ENCODE measurements at regions not wholly inside any gene's neighbourhood (a gene's known extent, or its start where the extent isn't known, plus 50 kb on each side); places are given as distances from the start of the nearest gene placed in this dataset.

DNA sequence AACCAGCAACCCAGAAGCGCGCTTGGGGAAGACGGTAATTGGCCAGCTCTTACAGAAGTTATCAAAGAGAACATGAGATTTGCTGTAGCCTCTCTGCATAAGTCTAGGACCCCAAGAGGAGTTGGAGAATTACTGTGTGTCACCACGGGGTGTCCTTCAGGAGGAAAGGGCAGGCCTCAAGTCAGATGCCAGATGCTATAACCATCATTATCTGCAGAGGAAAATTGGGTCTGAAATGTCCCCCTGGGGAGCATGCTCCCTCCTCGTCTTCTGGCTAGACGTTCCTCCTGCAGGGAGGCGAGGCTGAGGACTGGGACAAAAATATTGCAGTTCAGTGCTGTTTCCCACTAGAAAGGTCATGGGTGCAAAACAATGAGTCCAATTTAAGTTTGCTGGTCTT is 380.5 kb upstream of the CFAP20DC start:
- Histone ChIP-seq H3K9me3 (no peaks in the 10 kb centered on the region), H3K4me1 (no peaks in the 10 kb centered on the region), H3K27ac (no peak overlapping the region), H3K4me3 (no peak overlapping the region), H3K36me3 (no peaks in the 10 kb centered on the region), H3K27me3 (no peaks in the 10 kb centered on the region)
- TF ChIP-seq EP300 (IDR thresholded peaks at IDR 0.05), result no peak
- TF ChIP-seq POLR2A (IDR thresholded peaks at IDR 0.05), result no peak
- no peak for TF ChIP-seq CTCF (IDR thresholded peaks at IDR 0.05)
- 58 to 61% methylated on average over 7 of the region's 7 CpGs for WGBS, 2 donors
- no peak for DNase-seq (ENCODE audit: low spot score in 2 of 2)

- WGBS, 2 donors, result 65 to 75% methylated on average over 2 of the region's 2 CpGs
- Histone ChIP-seq H3K27ac (no peak overlapping the region), H3K36me3 (no peaks in the 10 kb centered on the region), H3K27me3 (no peaks in the 10 kb centered on the region), H3K9me3 (no peaks in the 10 kb centered on the region), H3K4me1 (no peaks in the 10 kb centered on the region), H3K4me3 (no peak overlapping the region)
- no peak for DNase-seq (ENCODE audit: low spot score in 2 of 2)
- TF ChIP-seq POLR2A (IDR thresholded peaks at IDR 0.05) (no peak), EP300 (IDR thresholded peaks at IDR 0.05) (no peak), CTCF (IDR thresholded peaks at IDR 0.05) (no peak)
Measured at GRCh38 chr3:59429198-59429597, 379.4 kb upstream of the CFAP20DC start.

DNA sequence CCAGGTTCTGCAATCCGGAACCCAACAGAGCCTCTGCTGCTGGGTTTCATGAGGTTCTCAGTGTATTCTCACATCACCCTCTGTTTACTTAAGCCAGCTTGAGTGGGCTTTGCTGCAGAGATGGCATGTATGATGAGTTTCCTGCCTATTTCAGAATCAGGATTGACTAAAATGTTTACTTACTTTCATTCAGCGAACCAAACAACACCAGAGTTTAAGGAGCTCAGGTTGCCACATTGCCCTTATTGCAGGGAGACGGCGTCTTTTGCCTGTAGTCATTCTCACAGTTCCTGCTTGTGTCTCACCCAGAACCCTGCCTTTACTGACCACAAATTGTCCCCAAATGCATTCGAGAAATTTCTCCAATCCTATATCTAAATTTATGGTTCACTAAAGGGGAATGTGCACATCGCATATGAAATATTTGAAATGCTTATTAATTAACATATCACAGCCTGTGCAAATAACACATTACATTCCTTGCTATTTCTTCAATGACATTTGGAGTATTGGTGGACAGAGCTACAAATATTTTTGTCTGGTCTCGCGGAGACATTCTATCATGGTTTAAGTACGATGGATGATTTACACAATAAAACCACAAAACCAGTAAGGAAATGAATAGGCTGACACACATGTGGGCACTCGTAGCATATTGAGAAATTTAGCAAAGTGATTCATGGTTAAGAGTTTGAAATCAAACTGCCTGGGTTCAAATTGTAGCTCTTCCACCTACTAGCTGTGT is 377.2 kb upstream of the CFAP20DC start:
- Histone ChIP-seq H3K36me3 (no peaks in the 10 kb centered on the region), H3K27ac (no peak overlapping the region), H3K4me3 (no peak overlapping the region), H3K4me1 (no peaks in the 10 kb centered on the region), H3K27me3 (no peaks in the 10 kb centered on the region), H3K9me3 (no peaks in the 10 kb centered on the region)
- TF ChIP-seq POLR2A (IDR thresholded peaks at IDR 0.05), result no peak
- no peak for TF ChIP-seq CTCF (IDR thresholded peaks at IDR 0.05)
- TF ChIP-seq EP300 (IDR thresholded peaks at IDR 0.05), result no peak
- no peak for DNase-seq (ENCODE audit: low spot score in 2 of 2)
- 75 to 81% methylated on average over 10 of the region's 10 CpGs for WGBS, 2 donors

DNA sequence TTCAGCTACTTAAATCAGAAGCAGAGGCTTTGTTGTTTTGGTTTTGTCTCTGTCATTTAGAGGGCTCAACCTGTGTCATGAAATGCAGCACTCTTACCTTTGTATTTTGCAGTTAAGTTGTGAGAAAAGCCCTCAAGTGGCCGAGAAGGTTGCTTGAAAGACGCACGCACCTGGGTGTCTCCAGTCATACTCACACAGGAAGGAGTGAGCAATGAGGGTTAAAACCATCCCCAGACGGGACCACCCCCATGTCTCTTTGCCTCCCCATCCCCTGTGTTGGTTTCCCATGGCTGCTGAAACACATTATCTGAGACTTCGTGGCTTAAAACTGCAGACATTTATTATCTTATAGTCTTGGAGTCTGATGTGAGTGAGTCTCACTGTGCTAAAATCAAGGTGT is 376.1 kb upstream of the CFAP20DC start:
- no peak overlapping the region for H3K27ac ChIP-seq
- TF ChIP-seq EP300 (IDR thresholded peaks at IDR 0.05) (no peak), CTCF (IDR thresholded peaks at IDR 0.05) (no peak), POLR2A (IDR thresholded peaks at IDR 0.05) (no peak)
- WGBS, 2 donors, result 83 to 86% methylated on average over 5 of the region's 5 CpGs
- H3K36me3 ChIP-seq, result no peaks in the 10 kb centered on the region
- no peaks in the 10 kb centered on the region for H3K9me3 ChIP-seq
- H3K27me3 ChIP-seq, result no peaks in the 10 kb centered on the region
- DNase-seq (ENCODE audit: low spot score in 2 of 2), result no peak
- H3K4me3 ChIP-seq, result no peak overlapping the region
- H3K4me1 ChIP-seq, result no peaks in the 10 kb centered on the region

GRCh38 chr3:59425371-59425770 is 375.5 kb upstream of the CFAP20DC start:
- WGBS, 2 donors, result 51 to 52% methylated on average over 8 of the region's 8 CpGs
- no peak overlapping the region for H3K27ac ChIP-seq
- TF ChIP-seq CTCF (IDR thresholded peaks at IDR 0.05) (no peak), EP300 (IDR thresholded peaks at IDR 0.05) (no peak), POLR2A (IDR thresholded peaks at IDR 0.05) (no peak)
- H3K36me3 ChIP-seq, result no peaks in the 10 kb centered on the region
- no peaks in the 10 kb centered on the region for H3K9me3 ChIP-seq
- DNase-seq (ENCODE audit: low spot score in 2 of 2), result no peak
- no peaks in the 10 kb centered on the region for H3K4me1 ChIP-seq
- no peak overlapping the region for H3K4me3 ChIP-seq
- no peaks in the 10 kb centered on the region for H3K27me3 ChIP-seq
